ENCODE measurements at regions not wholly inside any gene's neighbourhood (a gene's known extent, or its start where the extent isn't known, plus 50 kb on each side); places are given as distances from the start of the nearest gene placed in this dataset.

DNA sequence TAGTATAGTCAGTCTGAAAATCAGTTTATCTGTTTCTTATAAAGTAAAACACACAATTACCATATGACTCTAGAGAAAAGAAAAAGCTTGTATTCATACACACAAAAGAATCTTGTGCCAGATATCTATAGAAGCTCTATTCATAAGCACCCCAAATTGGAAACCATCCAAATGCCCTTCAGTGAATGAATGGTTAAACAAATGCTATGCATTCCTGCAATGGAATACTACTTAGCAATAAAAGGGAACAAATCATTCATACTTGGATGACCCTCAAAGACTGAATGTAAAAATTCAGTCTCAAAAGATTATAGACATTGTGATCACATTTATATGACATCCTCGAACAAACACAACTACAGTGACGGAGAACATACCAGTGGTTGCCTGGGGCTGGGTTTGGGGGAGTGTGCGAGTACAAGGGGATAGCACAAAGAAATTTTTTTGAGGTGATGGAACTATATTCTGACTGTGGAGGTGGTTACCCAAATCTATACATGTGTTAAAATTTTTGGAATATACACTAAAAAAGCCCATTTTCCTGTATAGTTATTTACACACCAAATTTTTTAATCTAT lies 680.6 kb downstream of the NTRK3 start:
- H3K27me3 ChIP-seq = no peaks in the 10 kb centered on the region
- no peaks in the 10 kb centered on the region for H3K36me3 ChIP-seq
- no peak overlapping the region for H3K4me3 ChIP-seq
- H3K9me3 ChIP-seq = no peaks in the 10 kb centered on the region
- no peak overlapping the region for H3K27ac ChIP-seq
- 72% methylated on average over 3 of the region's 3 CpGs for WGBS
- no peaks in the 10 kb centered on the region for H3K4me1 ChIP-seq
- no peak for DNase-seq (ENCODE audit: low spot score in 2 of 2)
- TF ChIP-seq EP300 (IDR thresholded peaks at IDR 0.05) = no peak
- no peak for TF ChIP-seq POLR2A (IDR thresholded peaks at IDR 0.05)
- TF ChIP-seq, protein P1, sequence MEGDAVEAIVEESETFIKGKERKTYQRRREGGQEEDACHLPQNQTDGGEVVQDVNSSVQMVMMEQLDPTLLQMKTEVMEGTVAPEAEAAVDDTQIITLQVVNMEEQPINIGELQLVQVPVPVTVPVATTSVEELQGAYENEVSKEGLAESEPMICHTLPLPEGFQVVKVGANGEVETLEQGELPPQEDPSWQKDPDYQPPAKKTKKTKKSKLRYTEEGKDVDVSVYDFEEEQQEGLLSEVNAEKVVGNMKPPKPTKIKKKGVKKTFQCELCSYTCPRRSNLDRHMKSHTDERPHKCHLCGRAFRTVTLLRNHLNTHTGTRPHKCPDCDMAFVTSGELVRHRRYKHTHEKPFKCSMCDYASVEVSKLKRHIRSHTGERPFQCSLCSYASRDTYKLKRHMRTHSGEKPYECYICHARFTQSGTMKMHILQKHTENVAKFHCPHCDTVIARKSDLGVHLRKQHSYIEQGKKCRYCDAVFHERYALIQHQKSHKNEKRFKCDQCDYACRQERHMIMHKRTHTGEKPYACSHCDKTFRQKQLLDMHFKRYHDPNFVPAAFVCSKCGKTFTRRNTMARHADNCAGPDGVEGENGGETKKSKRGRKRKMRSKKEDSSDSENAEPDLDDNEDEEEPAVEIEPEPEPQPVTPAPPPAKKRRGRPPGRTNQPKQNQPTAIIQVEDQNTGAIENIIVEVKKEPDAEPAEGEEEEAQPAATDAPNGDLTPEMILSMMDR (IDR thresholded peaks at IDR 0.05) = no peak
- TF ChIP-seq POLR2AphosphoS5 (IDR thresholded peaks at IDR 0.05) = no peak

DNA sequence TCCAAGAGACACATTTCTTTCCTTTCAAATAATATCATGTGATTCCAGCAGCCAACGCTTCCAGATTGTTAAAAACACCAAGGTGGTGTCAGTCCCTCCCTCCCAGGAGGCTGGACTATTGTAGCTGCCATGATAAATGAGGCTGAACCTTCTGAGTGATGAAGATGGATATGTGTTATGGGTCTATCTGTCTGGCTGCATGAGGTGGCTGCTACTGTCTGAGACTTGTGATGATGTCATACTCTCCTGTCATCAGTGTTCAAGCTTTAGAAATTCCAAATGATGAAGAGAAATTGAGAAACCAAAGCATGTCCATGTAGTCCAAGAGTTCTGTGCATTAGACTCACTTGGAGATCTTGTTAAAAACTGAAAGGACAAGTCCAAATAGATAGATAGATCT lies 683.0 kb downstream of the NTRK3 start:
- Histone ChIP-seq H3K4me1 (no peaks in the 10 kb centered on the region), H3K27me3 (no peaks in the 10 kb centered on the region), H3K9me3 (no peaks in the 10 kb centered on the region), H3K4me3 (no peak overlapping the region), H3K36me3 (no peaks in the 10 kb centered on the region), H3K27ac (no peak overlapping the region)
- no peak for DNase-seq (ENCODE audit: low spot score in 2 of 2)
- TF ChIP-seq POLR2AphosphoS5 (IDR thresholded peaks at IDR 0.05) (no peak), POLR2A (IDR thresholded peaks at IDR 0.05) (no peak), EP300 (IDR thresholded peaks at IDR 0.05) (no peak)
- TF ChIP-seq, protein P1 (IDR thresholded peaks at IDR 0.05) = no peak
- WGBS = 62% methylated on average over 1 of the region's 1 CpG

DNA sequence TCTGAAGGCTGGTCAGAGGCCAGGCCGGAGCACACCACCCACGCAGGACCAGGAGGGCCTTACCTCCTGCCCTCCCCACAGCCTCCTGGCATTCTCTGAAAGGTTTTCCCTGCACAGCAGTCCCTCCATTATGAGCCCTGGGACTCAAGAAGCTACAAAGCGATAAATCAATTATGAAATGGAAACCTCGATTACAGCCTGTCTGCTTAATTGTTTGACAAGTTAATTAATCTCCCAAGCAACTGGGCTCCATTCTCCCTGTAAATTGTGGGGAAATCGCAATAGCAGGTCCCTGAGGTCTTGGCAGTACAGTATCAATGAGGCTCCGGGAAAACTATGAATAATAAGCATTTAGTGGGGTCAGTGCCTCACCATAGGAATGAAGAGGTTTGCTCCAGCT lies 683.5 kb downstream of the NTRK3 start:
- no peaks in the 10 kb centered on the region for H3K9me3 ChIP-seq
- 62% methylated on average over 6 of the region's 6 CpGs for WGBS
- H3K4me1 ChIP-seq = no peaks in the 10 kb centered on the region
- no peak overlapping the region for H3K4me3 ChIP-seq
- H3K36me3 ChIP-seq = no peaks in the 10 kb centered on the region
- no peaks in the 10 kb centered on the region for H3K27me3 ChIP-seq
- no peak for DNase-seq (ENCODE audit: low spot score in 2 of 2)
- TF ChIP-seq, protein P1 (IDR thresholded peaks at IDR 0.05) = no peak
- no peak for TF ChIP-seq POLR2AphosphoS5 (IDR thresholded peaks at IDR 0.05)
- no peak for TF ChIP-seq EP300 (IDR thresholded peaks at IDR 0.05)
- TF ChIP-seq POLR2A (IDR thresholded peaks at IDR 0.05) = no peak
- H3K27ac ChIP-seq = no peak overlapping the region

DNA sequence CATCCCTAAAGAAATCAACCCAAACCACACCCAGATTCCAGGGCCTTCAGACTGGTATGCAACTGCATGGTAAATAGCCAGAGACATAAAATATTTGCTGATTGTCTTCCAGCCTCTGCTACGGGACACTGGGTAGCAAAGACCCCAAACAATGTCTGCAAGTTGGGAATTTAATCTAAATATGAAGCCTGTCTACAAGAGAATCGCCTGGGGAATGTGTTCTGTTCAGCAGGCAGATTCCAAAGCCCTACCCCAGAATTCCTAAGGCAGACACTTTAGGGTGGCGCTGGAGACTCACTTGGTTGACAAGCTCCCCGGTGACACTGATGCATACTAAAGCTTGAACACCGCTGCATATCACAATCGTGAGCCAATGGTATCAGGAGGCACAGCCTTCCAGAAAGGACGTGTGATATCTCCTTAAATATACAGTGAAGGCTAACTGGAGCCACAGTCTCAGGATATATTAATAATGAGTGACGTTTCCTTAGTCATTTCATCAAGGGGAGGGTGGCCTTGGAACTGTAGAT lies 684.1 kb downstream of the NTRK3 start:
- TF ChIP-seq EP300 (IDR thresholded peaks at IDR 0.05) = no peak
- Histone ChIP-seq H3K4me3 (no peak overlapping the region), H3K4me1 (no peaks in the 10 kb centered on the region), H3K27me3 (no peaks in the 10 kb centered on the region), H3K36me3 (no peaks in the 10 kb centered on the region), H3K9me3 (no peaks in the 10 kb centered on the region), H3K27ac (no peak overlapping the region)
- DNase-seq (ENCODE audit: low spot score in 2 of 2) = no peak
- WGBS = 70% methylated on average over 8 of the region's 8 CpGs

DNA sequence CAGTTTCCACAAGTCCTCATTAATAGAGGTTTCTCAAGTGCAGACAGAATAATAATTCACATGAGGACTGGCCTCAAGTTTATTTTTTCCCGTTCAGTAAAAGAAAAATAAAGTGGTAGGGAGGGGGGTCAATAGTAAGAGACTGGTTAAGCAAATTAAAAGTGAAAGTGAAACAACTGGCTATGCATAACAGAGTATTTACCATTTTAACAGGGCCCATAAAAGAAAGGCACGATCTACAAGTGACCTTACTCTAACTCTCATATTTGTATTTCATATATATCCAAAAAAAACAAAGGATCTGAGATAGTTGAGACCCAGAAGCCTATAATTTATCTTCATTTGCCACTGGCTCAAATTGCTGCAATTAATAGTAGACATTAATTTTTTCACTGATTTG lies 686.3 kb downstream of the NTRK3 start:
- no peaks in the 10 kb centered on the region for H3K4me1 ChIP-seq
- no peaks in the 10 kb centered on the region for H3K9me3 ChIP-seq
- H3K36me3 ChIP-seq = no peaks in the 10 kb centered on the region
- no peak overlapping the region for H3K4me3 ChIP-seq
- H3K27ac ChIP-seq = no peak overlapping the region
- WGBS = 47% methylated on average over 2 of the region's 2 CpGs
- no peak for DNase-seq (ENCODE audit: low spot score in 2 of 2)
- no peaks in the 10 kb centered on the region for H3K27me3 ChIP-seq
- TF ChIP-seq EP300 (IDR thresholded peaks at IDR 0.05) (no peak), POLR2A (IDR thresholded peaks at IDR 0.05) (no peak), POLR2AphosphoS5 (IDR thresholded peaks at IDR 0.05) (no peak)
- TF ChIP-seq, protein P1 (IDR thresholded peaks at IDR 0.05) = no peak

DNA sequence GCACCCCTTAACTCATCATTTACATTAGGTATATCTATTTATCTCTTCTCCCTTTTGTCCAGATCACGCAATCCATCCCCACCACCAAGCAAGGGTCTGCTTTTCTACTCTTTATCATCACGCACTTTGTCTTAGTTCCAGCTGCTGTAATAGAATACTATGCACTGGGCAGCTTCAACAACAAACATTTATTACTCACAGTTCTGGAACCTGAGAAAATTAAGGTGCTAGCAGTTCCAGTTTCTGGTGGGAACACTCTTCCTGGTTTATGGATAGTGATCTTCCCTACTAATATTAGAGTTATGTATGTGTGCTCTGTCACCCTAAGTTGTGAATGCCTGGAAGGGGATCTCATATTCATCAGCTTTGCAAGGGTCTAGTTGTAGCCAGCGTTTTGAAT lies 687.0 kb downstream of the NTRK3 start:
- no peak for DNase-seq (ENCODE audit: low spot score in 2 of 2)
- Histone ChIP-seq H3K27me3 (no peaks in the 10 kb centered on the region), H3K4me3 (no peak overlapping the region), H3K4me1 (no peaks in the 10 kb centered on the region), H3K9me3 (no peaks in the 10 kb centered on the region), H3K36me3 (no peaks in the 10 kb centered on the region), H3K27ac (no peak overlapping the region)
- TF ChIP-seq EP300 (IDR thresholded peaks at IDR 0.05) = no peak
- TF ChIP-seq POLR2AphosphoS5 (IDR thresholded peaks at IDR 0.05) = no peak
- TF ChIP-seq, protein P1 (IDR thresholded peaks at IDR 0.05) = no peak
- TF ChIP-seq POLR2A (IDR thresholded peaks at IDR 0.05) = no peak
- 85% methylated on average over 3 of the region's 3 CpGs for WGBS

Data from suprapubic skin (tissue), 4 donors.